EH (cell line): ENCODE measurements at regions not wholly inside any gene's neighbourhood (a gene's known extent, or its start where the extent isn't known, plus 50 kb on each side); places are given as distances from the start of the nearest gene placed in this dataset.

Source experiments
- DNase-seq: peaks from one replicate; pipeline ENCODE4 v3.0.0-alpha.2; 2015; ENCODE audit warnings: low read depth

DNA sequence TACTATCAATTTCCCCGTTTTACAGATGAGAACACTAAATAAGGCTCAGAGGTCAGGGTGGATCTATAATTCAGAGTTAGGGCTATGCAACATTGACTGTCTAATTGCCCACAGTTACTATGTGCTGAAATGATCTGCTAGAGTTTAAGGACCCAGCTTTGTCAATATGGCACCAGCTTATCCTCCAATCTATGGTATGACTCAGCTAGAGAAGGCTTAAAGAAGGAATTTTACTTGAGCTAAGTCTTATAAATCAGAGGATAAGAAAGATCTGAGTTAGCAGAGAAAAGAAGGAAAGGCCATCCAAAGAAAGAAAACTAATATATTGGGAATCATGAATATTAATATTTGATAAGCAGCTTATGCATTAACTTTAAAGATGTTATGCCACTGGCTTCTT lies 78.1 kb downstream of the ASB9 start:
- DNase-seq, result no peak

DNA sequence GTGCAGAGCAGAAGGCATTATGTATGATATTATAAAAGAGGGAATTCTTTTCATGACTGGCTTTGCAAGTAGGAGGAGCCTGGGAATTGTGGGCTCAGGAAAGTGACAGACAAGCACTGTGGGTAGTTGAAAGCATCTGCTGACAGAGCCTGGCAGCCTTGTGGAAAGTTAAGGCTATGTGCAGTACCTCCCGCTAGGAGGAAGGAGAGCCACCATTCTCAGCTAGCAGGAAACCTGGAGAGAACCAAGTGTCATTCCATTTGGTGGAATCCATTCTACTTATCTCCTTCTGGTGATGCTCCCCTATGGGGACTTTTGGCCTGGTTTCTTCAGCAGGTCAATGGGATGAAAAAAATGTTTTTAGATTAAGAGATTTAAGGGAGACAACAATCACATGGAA lies 81.8 kb downstream of the ASB9 start:
- no peak for DNase-seq

GRCh38 chrX:15177316-15177715 lies 92.6 kb downstream of the ASB9 start:
- peak; percentile 5 for DNase-seq

DNA sequence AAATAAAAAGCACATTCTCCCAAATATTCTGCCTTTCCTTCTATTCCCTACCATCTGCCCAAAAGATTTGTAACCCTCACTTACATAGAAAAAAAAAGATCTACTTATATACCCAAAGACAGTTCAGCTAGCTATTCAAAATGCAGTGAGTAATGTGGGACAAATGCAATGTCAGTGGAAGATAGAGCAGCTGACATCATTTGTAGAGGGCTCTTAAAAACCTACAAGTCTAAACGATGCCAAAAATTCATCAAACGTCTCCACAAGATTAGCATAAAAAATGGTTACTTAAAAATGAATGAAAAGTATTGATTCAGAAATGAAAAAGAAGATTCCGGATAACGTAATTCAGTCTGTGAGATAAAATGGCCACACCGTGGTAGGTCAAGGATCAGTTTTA lies 96.5 kb downstream of the ASB9 start:
- no peak for DNase-seq

- DNase-seq, result peak; percentile 19
These were observed 99.0 kb downstream of the ASB9 start for GRCh38 chrX:15170927-15171326.

DNA sequence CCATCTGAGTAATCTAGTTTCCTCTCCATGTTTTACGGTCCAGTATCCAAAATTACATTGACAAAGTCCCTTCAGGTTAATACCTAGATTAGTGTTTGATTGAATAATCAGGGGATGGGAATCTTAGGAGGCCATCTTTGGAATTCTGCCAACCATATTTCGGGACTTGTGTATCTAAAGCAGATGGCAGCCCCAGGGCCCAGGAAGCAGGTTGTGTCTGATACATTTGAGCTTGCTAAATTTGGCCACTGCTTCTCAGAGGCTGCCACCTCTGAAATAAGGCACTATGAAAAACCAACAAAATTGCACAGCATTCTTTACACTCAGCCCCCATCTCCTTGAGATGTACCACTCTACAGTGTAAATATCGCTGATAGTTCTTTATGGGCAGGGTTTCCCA lies 102.1 kb downstream of the ASB9 start:
- no peak for DNase-seq

GRCh38 chrX:15165832-15166231 lies 104.1 kb downstream of the ASB9 start:
- no peak for DNase-seq

GRCh38 chrX:15163131-15163530 lies 106.8 kb downstream of the ASB9 start:
- no peak for DNase-seq

DNA sequence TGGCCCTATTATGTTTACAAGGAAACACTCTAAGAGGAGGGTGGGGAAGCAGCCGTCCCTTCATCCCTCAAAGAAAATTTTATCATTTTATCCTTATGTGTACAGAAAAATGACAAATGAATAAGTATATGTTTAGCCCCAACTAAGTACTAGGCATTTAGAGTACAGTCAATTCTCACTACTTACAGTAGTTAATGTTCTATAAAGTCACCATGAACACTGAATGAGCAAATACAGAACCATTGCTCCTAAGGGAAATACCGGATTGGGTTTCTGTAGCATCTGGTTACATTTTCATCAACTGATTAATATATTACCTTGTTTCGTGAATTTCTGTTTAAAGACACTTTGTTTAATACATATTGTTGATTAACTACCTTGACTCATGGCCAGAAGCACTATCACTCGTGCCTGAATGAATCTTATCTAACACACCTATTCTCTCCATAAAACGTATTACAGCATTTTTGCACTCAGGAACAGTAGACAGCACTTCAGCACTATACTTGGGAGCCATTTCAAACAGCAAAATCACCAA lies 109.3 kb downstream of the ASB9 start:
- DNase-seq, result no peak

GRCh38 chrX:15158736-15159406 lies 111.0 kb downstream of the ASB9 start:
- no peak for DNase-seq

GRCh38 chrX:15158350-15158735 lies 111.5 kb downstream of the ASB9 start:
- DNase-seq, result no peak

GRCh38 chrX:15157624-15158023 lies 112.3 kb downstream of the ASB9 start:
- no peak for DNase-seq

- peak; percentile 3 for DNase-seq
These were observed 118.4 kb downstream of the ASB9 start for GRCh38 chrX:15151267-15152186.

DNA sequence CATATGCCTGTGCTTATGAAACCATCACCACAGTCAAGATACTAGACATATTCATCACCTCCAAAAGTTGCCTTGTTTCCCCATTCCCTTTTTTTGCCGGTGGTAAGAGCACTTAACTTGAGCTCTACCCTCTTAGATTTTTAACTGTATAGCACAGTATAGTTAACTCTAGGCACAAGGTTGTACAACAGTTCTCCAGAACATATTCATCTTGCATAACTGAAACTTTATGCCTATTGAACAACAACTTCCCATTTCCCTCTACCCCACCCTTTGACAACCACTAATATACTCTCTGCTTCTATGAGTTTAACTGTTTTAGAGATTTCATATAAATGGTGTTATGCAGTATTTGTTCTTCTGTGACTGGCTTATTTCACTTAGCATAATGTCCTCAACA lies 119.3 kb downstream of the ASB9 start:
- no peak for DNase-seq

DNA sequence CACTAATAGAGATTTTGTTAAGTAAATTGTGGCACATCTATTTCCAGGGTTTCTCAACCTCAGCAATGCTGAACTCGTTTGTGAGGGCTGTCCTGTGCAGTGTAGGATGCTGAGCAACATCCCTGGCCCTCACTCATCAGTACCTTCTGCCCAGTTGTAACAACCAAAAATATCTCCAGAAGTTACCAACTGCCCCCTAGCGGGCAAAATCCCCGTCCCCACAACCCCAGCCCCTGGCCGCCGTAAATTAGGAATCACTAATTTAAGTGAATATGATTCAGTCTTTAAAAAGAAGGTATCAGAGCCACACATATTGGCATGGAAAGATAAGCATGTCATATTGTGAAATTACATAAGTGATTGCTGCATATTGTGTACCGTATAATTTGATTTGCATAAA lies 123.4 kb downstream of the ASB9 start:
- DNase-seq, result peak; percentile 24

GRCh38 chrX:15143825-15144121 lies 126.1 kb downstream of the ASB9 start:
- no peak for DNase-seq

DNA sequence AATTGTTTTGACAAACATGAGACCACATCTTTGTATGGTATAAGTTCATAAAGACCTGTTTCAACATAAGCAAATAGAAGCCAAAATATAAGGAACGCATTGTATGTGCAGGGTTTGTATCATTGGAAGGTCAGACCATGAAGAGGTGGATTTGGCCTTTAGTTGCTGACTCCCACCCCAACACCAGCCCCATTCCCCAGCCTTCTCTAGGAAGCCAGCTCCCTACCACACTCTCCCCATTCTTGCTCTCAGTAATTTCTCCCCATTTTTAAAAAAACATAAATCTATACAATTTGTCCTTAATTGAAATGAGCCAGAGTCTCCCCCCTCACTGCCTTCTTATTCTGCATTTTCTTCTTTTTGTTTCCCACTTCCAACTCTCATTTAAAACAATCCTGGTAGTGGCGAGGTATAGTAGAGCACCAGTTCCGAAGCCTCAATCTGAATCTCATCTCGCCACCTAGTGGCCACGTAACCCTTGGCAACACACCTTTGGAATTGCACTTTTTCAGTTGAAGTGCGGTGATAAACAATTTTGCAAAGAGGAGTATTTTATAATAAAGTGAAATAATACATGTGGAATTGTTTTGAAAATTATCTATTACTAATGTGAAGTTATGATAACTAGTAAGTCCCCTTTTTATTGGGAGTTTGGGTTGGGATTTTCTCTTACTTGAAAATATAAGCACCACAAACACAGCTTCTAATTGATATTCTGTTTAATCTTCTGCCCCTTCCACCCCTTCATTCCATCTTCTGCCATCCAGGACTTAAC lies 126.6 kb downstream of the ASB9 start:
- peak; percentile 34 for DNase-seq

- no peak for DNase-seq
These were observed 127.7 kb downstream of the ASB9 start for GRCh38 chrX:15142084-15142715.

GRCh38 chrX:15136795-15137194 lies 133.1 kb downstream of the ASB9 start:
- DNase-seq, result no peak

DNA sequence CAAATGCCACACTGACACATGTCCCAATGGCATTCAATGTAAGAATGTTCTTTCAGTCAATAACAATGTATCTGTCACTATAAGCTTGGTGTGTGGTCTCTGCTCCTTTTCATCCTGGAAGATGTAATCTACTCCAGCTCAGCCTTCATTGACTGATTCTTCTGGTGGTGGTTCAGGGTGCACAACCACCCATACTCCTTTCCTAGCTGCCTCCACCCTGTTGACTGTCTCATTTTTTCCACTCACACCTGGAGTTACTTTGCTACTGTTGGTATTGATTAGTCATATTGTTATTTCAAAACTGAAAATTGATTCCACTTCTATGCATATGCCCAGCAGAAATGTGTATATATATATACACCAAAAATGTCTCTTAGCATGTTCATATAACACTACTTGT lies 140.5 kb downstream of the ASB9 start:
- no peak for DNase-seq

GRCh38 chrX:15128861-15129260 lies 141.0 kb downstream of the ASB9 start:
- DNase-seq, result no peak

- DNase-seq, result no peak
These were observed 142.9 kb downstream of the ASB9 start for GRCh38 chrX:15127010-15127409.
